Fibroblast of lung (primary cell): ENCODE measurements at regions not wholly inside any gene's neighbourhood (a gene's known extent, or its start where the extent isn't known, plus 50 kb on each side); places are given as distances from the start of the nearest gene placed in this dataset.

Source experiments
- CTCF ChIP-seq, 2 donors: IDR thresholded peaks in 1 of 2; conservative IDR thresholded peaks in 1 of 2; 1 replicate in 1 of 2; 2 replicates in 1 of 2; pipeline ENCODE4 v1.5.1; 2011 to 2012; ENCODE audit warnings: low read length in 2 of 2, control low read depth in 1 of 2, inconsistent platforms in 1 of 2, low read depth in 1 of 2, mild to moderate bottlenecking in 1 of 2
- EZH2 ChIP-seq: IDR thresholded peaks from 2 replicates; pipeline ENCODE4 v1.5.1; 2012; ENCODE audit warnings: low read length, control low read depth, mild to moderate bottlenecking; ENCODE audit errors: missing control alignments

DNA sequence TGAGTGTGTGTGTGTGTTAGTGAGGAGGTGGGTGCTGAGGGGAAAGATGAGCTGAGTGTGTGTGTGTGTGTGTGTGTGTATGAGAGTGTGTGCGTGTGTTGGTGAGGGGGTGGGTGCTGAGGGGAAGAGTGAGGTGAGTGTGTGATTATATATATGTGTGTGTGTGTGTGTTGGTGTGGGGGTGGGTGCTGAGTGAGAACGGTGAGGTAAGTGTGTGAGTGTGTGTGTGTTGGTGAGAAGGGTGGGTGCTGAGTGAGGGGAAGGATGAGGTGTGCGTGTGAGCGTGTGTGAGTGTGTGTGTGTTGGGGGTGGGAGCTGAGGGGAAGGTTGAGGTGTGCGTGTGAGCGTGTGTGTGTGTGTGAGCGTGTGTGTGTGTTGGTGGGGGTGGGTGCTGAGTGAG, 322.0 kb upstream of the NT5C1B start:
- TF ChIP-seq EZH2, result no peak
- TF ChIP-seq CTCF (conservative IDR thresholded peaks at IDR 0.05 in 1 of 2, IDR thresholded peaks at IDR 0.05 in 1 of 2; ENCODE audit: low read depth in 1 of 2, low read length in 2 of 2), result no peak
